ENCODE measurements at regions not wholly inside any gene's neighbourhood (a gene's known extent, or its start where the extent isn't known, plus 50 kb on each side); places are given as distances from the start of the nearest gene placed in this dataset.

DNA sequence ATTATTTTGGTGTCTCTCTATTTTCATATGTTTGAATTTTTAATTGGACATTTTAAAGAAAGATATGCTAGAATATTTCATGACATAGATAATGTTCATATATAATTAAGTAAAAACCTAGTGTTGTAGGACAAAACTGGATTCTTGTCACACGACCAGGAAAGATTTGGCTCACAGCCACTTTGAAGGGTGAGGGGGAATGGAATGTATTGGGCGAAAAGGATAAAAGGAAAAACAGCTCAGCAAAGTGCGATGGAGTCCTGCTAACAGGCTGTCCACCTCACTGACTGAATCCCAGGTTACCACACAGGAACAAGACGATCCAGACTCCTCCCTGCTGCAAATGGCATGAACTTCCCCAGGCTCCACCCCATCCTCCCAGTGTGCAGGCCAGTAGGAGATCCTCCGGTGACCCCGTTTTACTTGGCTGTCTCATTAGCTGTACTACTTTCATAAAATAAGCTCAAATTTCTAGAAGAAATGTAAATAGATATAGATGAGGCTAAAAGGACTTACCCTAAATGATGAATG is 186.2 kb downstream of the CD47 start:
- Histone ChIP-seq H3K4me1 (ENCODE audit: insufficient read depth, low read length) (no peaks in the 10 kb centered on the region), H2AFZ (ENCODE audit: low read length) (no peak overlapping the region)
- no CpG with 5 or more reads among the region's 6 CpGs for WGBS (ENCODE audit: extremely low coverage, insufficient read length, low lambda C conversion rate)

More for the DNA sequence above, 186.2 kb downstream of the CD47 start:
- Histone ChIP-seq H3K79me2 (ENCODE audit: insufficient read depth, low read length) (no peaks in the 10 kb centered on the region), H4K20me1 (ENCODE audit: control insufficient read depth, insufficient read depth, insufficient read length) (peaks cover 3% of the 10 kb centered on the region), H4K5ac (ENCODE audit: insufficient read length, low read depth, low read length) (no peak overlapping the region), H2AK5ac (ENCODE audit: insufficient read length, low read length) (no peak overlapping the region), H4K8ac (replicated peaks; ENCODE audit: insufficient read length, low read depth, low read length) (no peak overlapping the region), H2BK20ac (ENCODE audit: low read depth, low read length, poor library complexity, severe bottlenecking) (no peak overlapping the region), H2BK15ac (ENCODE audit: low read depth, low read length) (no peak overlapping the region), H3K27me3 (ENCODE audit: insufficient read depth, low read length) (no peaks in the 10 kb centered on the region), H3K27ac (ENCODE audit: insufficient read length, low read depth, low read length) (no peak overlapping the region), H3K23ac (ENCODE audit: insufficient read length, low read depth, low read length) (no peak overlapping the region), H3K14ac (ENCODE audit: insufficient read depth, low read length) (no peak overlapping the region), H3K79me1 (ENCODE audit: insufficient read depth, low read depth, low read length, poor library complexity, severe bottlenecking) (no peaks in the 10 kb centered on the region), H3K9ac (ENCODE audit: extremely low read depth, insufficient read length, low read length) (no peak overlapping the region), H3T11ph (ENCODE audit: low read length) (no peak overlapping the region), H3K4me2 (ENCODE audit: insufficient read depth, insufficient read length, low read length) (no peak overlapping the region), H3K23me2 (ENCODE audit: insufficient read length, low read depth, low read length, poor library complexity, severe bottlenecking) (no peaks in the 10 kb centered on the region), H2BK120ac (ENCODE audit: low read depth, low read length, poor library complexity, severe bottlenecking) (no peak overlapping the region), H3K56ac (ENCODE audit: insufficient read length, low read depth, low read length) (no peak overlapping the region), H3K4ac (ENCODE audit: low read depth, low read length) (no peak overlapping the region), H2BK12ac (ENCODE audit: insufficient read length, low read depth, low read length) (no peak overlapping the region), H3K9me3 (ENCODE audit: control insufficient read depth, low read depth, low read length) (no peaks in the 10 kb centered on the region), H3K18ac (ENCODE audit: insufficient read length, low read depth, low read length) (no peak overlapping the region), H4K91ac (ENCODE audit: insufficient read length, low read depth, low read length) (no peak overlapping the region), H2BK5ac (ENCODE audit: insufficient read length, low read length) (no peak overlapping the region)
- Mint-ChIP-seq H3K4me1 (no peaks in the 10 kb centered on the region), H3K9me3 (no peaks in the 10 kb centered on the region; a peak in 1 of 5 replicates), H3K4me3 (no peak overlapping the region), H3K27me3 (ENCODE audit: low read depth) (no peaks in the 10 kb centered on the region), H3K27ac (no peak overlapping the region), H3K36me3 (ENCODE audit: insufficient read depth in 1 of 3, low read depth in 3 of 3) (no peaks in the 10 kb centered on the region)
- no peak for TF ChIP-seq CTCF (conservative IDR thresholded peaks at IDR 0.05)
- DNase-seq: no peak

Measured in H9 (cell line).